ENCODE measurements at regions not wholly inside any gene's neighbourhood (a gene's known extent, or its start where the extent isn't known, plus 50 kb on each side); places are given as distances from the start of the nearest gene placed in this dataset.

- no peak for TF ChIP-seq GATA2 (CRISPR knock-in tag; IDR thresholded peaks at IDR 0.05)
- TF ChIP-seq CTCF (IDR thresholded peaks at IDR 0.05) = no peak
- TF ChIP-seq ELF1 (IDR thresholded peaks at IDR 0.05) = no peak
- no peak for TF ChIP-seq SIN3A (IDR thresholded peaks at IDR 0.05; ENCODE audit: borderline replicate concordance, low read depth, low read length)
- no peak for TF ChIP-seq JUND (IDR thresholded peaks at IDR 0.05)
- no peak for TF ChIP-seq NFIC (IDR thresholded peaks at IDR 0.05; ENCODE audit: borderline replicate concordance)
- TF ChIP-seq TAF1 (IDR thresholded peaks at IDR 0.05; ENCODE audit: borderline replicate concordance, low read depth, low read length) = no peak
- TF ChIP-seq POLR2AphosphoS5 (IDR thresholded peaks at IDR 0.05; ENCODE audit: low read depth, low read length) = no peak
- no peak for TF ChIP-seq GABPA (IDR thresholded peaks at IDR 0.05; ENCODE audit: low read depth)
Measured at GRCh38 chr3:134083626-134084241, 54.0 kb upstream of the SLCO2A1 start.

Measured in SK-N-SH (cell line).